ENCODE measurements at regions not wholly inside any gene's neighbourhood (a gene's known extent, or its start where the extent isn't known, plus 50 kb on each side); places are given as distances from the start of the nearest gene placed in this dataset.

GRCh38 chr11:114982141-114982540 is 303.8 kb downstream of the NXPE2 start:
- DNase-seq (ENCODE audit: extremely low read depth, low read depth) = no peak
- no peak for TF ChIP-seq CTCF (IDR thresholded peaks at IDR 0.05; ENCODE audit: low read depth, low read length)

- DNase-seq (ENCODE audit: extremely low read depth, low read depth) = no peak
- no peak for TF ChIP-seq CTCF (IDR thresholded peaks at IDR 0.05; ENCODE audit: low read depth, low read length)
These were observed 306.4 kb downstream of the NXPE2 start for GRCh38 chr11:114984611-114985163.

- TF ChIP-seq CTCF (IDR thresholded peaks at IDR 0.05; ENCODE audit: low read depth, low read length) = no peak
- DNase-seq (ENCODE audit: extremely low read depth, low read depth) = no peak
These were observed 308.0 kb downstream of the NXPE2 start for GRCh38 chr11:114986365-114986764.

- no peak for TF ChIP-seq CTCF (IDR thresholded peaks at IDR 0.05; ENCODE audit: low read depth, low read length)
- no peak for DNase-seq (ENCODE audit: extremely low read depth, low read depth)
These were observed 308.9 kb downstream of the NXPE2 start for GRCh38 chr11:114987186-114987760.

- TF ChIP-seq CTCF (IDR thresholded peaks at IDR 0.05; ENCODE audit: low read depth, low read length) = no peak
These were observed 310.3 kb downstream of the NXPE2 start for GRCh38 chr11:114988644-114989043.

GRCh38 chr11:114989536-114989935 is 311.2 kb downstream of the NXPE2 start:
- TF ChIP-seq CTCF (IDR thresholded peaks at IDR 0.05; ENCODE audit: low read depth, low read length) = no peak
- DNase-seq (ENCODE audit: extremely low read depth, low read depth) = no peak

More at GRCh38 chr11:114988644-114989043, 310.3 kb downstream of the NXPE2 start:
- DNase-seq (ENCODE audit: extremely low read depth, low read depth) = no peak

GRCh38 chr11:115005663-115006062 is 327.3 kb downstream of the NXPE2 start:
- DNase-seq (ENCODE audit: extremely low read depth, low read depth) = no peak
- TF ChIP-seq CTCF (IDR thresholded peaks at IDR 0.05; ENCODE audit: low read depth, low read length) = no peak
